Stimulated activated memory B cell treated with anti-CD40 and anti-IgM and Interleukin-4, amounts not matched to agents 10 μg/mL and 1 μg/mL and 100 μg/mL, for 72 hours (primary cell): ENCODE measurements at regions not wholly inside any gene's neighbourhood (a gene's known extent, or its start where the extent isn't known, plus 50 kb on each side); places are given as distances from the start of the nearest gene placed in this dataset.
A peak's percentile ranks its signal among the peaks of the same experiment; 100 is the strongest.

Source experiments
- ATAC-seq: fragments of 150-1000 bp; cut with Tn5 transposase; 2 replicates; pipeline ENCODE4 v1.10.0; 2021
- H3K27ac Mint-ChIP-seq: one replicate; pipeline ENCODE4 v1.8.0; 2022; ENCODE audit warnings: mild to moderate bottlenecking, mixed read lengths
- H3K27me3 Mint-ChIP-seq: one replicate; pipeline ENCODE4 v1.8.0; 2022; ENCODE audit warnings: mixed read lengths
- H3K36me3 Mint-ChIP-seq: one replicate; pipeline ENCODE4 v1.8.0; 2022; ENCODE audit warnings: mixed read lengths
- H3K4me1 Mint-ChIP-seq: one replicate; pipeline ENCODE4 v1.8.0; 2022; ENCODE audit warnings: mixed read lengths
- H3K4me3 Mint-ChIP-seq: one replicate; pipeline ENCODE4 v1.8.0; 2022; ENCODE audit warnings: mild to moderate bottlenecking, moderate library complexity, mixed read lengths
- H3K9me3 Mint-ChIP-seq: one replicate; pipeline ENCODE4 v1.8.0; 2022; ENCODE audit warnings: mixed read lengths

- Mint-ChIP-seq H3K9me3 (peaks cover 3% of the 10 kb centered on the region), H3K27me3 (no peaks in the 10 kb centered on the region), H3K27ac (no peak overlapping the region), H3K36me3 (no peaks in the 10 kb centered on the region), H3K4me3 (no peak overlapping the region), H3K4me1 (no peaks in the 10 kb centered on the region)
- ATAC-seq: peak; percentile 20
Observed at GRCh38 chr9:30758726-30759446, 1625.6 kb upstream of the ACO1 start.

- no peak overlapping the region for H3K4me3 Mint-ChIP-seq
- no peaks in the 10 kb centered on the region for H3K4me1 Mint-ChIP-seq
- no peaks in the 10 kb centered on the region for H3K27me3 Mint-ChIP-seq
- no peak for ATAC-seq
- H3K27ac Mint-ChIP-seq: no peak overlapping the region
- peaks cover 5% of the 10 kb centered on the region for H3K9me3 Mint-ChIP-seq
- H3K36me3 Mint-ChIP-seq: no peaks in the 10 kb centered on the region
Observed at GRCh38 chr9:30765318-30765717, 1619.1 kb upstream of the ACO1 start.

- no peak overlapping the region for H3K27ac Mint-ChIP-seq
- H3K9me3 Mint-ChIP-seq: peaks cover 5% of the 10 kb centered on the region
- no peaks in the 10 kb centered on the region for H3K4me1 Mint-ChIP-seq
- no peaks in the 10 kb centered on the region for H3K36me3 Mint-ChIP-seq
- H3K4me3 Mint-ChIP-seq: no peak overlapping the region
- ATAC-seq: no peak
- no peaks in the 10 kb centered on the region for H3K27me3 Mint-ChIP-seq
Observed at GRCh38 chr9:30771163-30771708, 1613.2 kb upstream of the ACO1 start.

GRCh38 chr9:30771760-30772159, 1612.7 kb upstream of the ACO1 start:
- Mint-ChIP-seq H3K27ac (no peak overlapping the region), H3K4me1 (no peaks in the 10 kb centered on the region), H3K27me3 (no peaks in the 10 kb centered on the region), H3K36me3 (no peaks in the 10 kb centered on the region), H3K4me3 (no peak overlapping the region), H3K9me3 (peaks cover 5% of the 10 kb centered on the region)
- ATAC-seq: no peak

- peaks cover 5% of the 10 kb centered on the region for H3K9me3 Mint-ChIP-seq
- H3K36me3 Mint-ChIP-seq: no peaks in the 10 kb centered on the region
- no peaks in the 10 kb centered on the region for H3K27me3 Mint-ChIP-seq
- H3K27ac Mint-ChIP-seq: no peak overlapping the region
- H3K4me1 Mint-ChIP-seq: no peaks in the 10 kb centered on the region
- no peak overlapping the region for H3K4me3 Mint-ChIP-seq
- no peak for ATAC-seq
Observed at GRCh38 chr9:30773427-30773826, 1611.0 kb upstream of the ACO1 start.

- H3K27me3 Mint-ChIP-seq: no peaks in the 10 kb centered on the region
- no peak overlapping the region for H3K4me3 Mint-ChIP-seq
- H3K4me1 Mint-ChIP-seq: no peaks in the 10 kb centered on the region
- no peaks in the 10 kb centered on the region for H3K36me3 Mint-ChIP-seq
- ATAC-seq: no peak
- H3K9me3 Mint-ChIP-seq: peaks cover 3% of the 10 kb centered on the region
- H3K27ac Mint-ChIP-seq: no peak overlapping the region
Observed at GRCh38 chr9:30774326-30774725, 1610.1 kb upstream of the ACO1 start.

GRCh38 chr9:30775236-30775635, 1609.2 kb upstream of the ACO1 start:
- Mint-ChIP-seq H3K27me3 (no peaks in the 10 kb centered on the region), H3K9me3 (peaks cover 3% of the 10 kb centered on the region), H3K36me3 (no peaks in the 10 kb centered on the region), H3K4me3 (no peak overlapping the region), H3K4me1 (no peaks in the 10 kb centered on the region), H3K27ac (no peak overlapping the region)
- no peak for ATAC-seq

GRCh38 chr9:30796764-30797163, 1587.7 kb upstream of the ACO1 start:
- Mint-ChIP-seq H3K4me1 (no peaks in the 10 kb centered on the region), H3K9me3 (peaks cover under 1% of the 10 kb centered on the region), H3K36me3 (no peaks in the 10 kb centered on the region), H3K27me3 (no peaks in the 10 kb centered on the region), H3K27ac (no peak overlapping the region), H3K4me3 (no peak overlapping the region)
- ATAC-seq: no peak

GRCh38 chr9:30799527-30800101, 1584.8 kb upstream of the ACO1 start:
- Mint-ChIP-seq H3K4me3 (no peak overlapping the region), H3K27me3 (no peaks in the 10 kb centered on the region), H3K4me1 (no peaks in the 10 kb centered on the region), H3K36me3 (no peaks in the 10 kb centered on the region), H3K27ac (no peak overlapping the region), H3K9me3 (peaks cover 5% of the 10 kb centered on the region)
- ATAC-seq: no peak

GRCh38 chr9:30800421-30800820, 1584.0 kb upstream of the ACO1 start:
- no peak overlapping the region for H3K27ac Mint-ChIP-seq
- H3K27me3 Mint-ChIP-seq: no peaks in the 10 kb centered on the region
- H3K36me3 Mint-ChIP-seq: no peaks in the 10 kb centered on the region
- H3K4me3 Mint-ChIP-seq: no peak overlapping the region
- H3K4me1 Mint-ChIP-seq: no peaks in the 10 kb centered on the region
- no peak for ATAC-seq
- H3K9me3 Mint-ChIP-seq: peaks cover 5% of the 10 kb centered on the region

GRCh38 chr9:30812821-30813220, 1571.6 kb upstream of the ACO1 start:
- ATAC-seq: peak; percentile 50
- H3K27me3 Mint-ChIP-seq: no peaks in the 10 kb centered on the region

GRCh38 chr9:30815585-30815984, 1568.9 kb upstream of the ACO1 start:
- no peak for ATAC-seq
- no peaks in the 10 kb centered on the region for H3K36me3 Mint-ChIP-seq
- no peak overlapping the region for H3K27ac Mint-ChIP-seq
- H3K4me1 Mint-ChIP-seq: no peaks in the 10 kb centered on the region
- peaks cover 8% of the 10 kb centered on the region for H3K9me3 Mint-ChIP-seq
- H3K27me3 Mint-ChIP-seq: no peaks in the 10 kb centered on the region
- no peak overlapping the region for H3K4me3 Mint-ChIP-seq

More at GRCh38 chr9:30812821-30813220, 1571.6 kb upstream of the ACO1 start:
- H3K36me3 Mint-ChIP-seq: no peaks in the 10 kb centered on the region
- H3K27ac Mint-ChIP-seq: no peak overlapping the region
- no peak overlapping the region for H3K4me3 Mint-ChIP-seq
- H3K9me3 Mint-ChIP-seq: no peaks in the 10 kb centered on the region
- H3K4me1 Mint-ChIP-seq: no peaks in the 10 kb centered on the region

GRCh38 chr9:30845136-30845535, 1539.3 kb upstream of the ACO1 start:
- H3K4me3 Mint-ChIP-seq: no peak overlapping the region
- no peaks in the 10 kb centered on the region for H3K36me3 Mint-ChIP-seq
- H3K9me3 Mint-ChIP-seq: no peaks in the 10 kb centered on the region
- no peak overlapping the region for H3K27ac Mint-ChIP-seq
- H3K4me1 Mint-ChIP-seq: no peaks in the 10 kb centered on the region
- H3K27me3 Mint-ChIP-seq: no peaks in the 10 kb centered on the region
- ATAC-seq: no peak

- ATAC-seq: no peak
- Mint-ChIP-seq H3K4me1 (no peaks in the 10 kb centered on the region), H3K27ac (no peak overlapping the region), H3K9me3 (no peaks in the 10 kb centered on the region), H3K27me3 (no peaks in the 10 kb centered on the region), H3K4me3 (no peak overlapping the region), H3K36me3 (no peaks in the 10 kb centered on the region)
Observed at GRCh38 chr9:30846651-30847050, 1537.8 kb upstream of the ACO1 start.

GRCh38 chr9:30851600-30851999, 1532.8 kb upstream of the ACO1 start:
- H3K36me3 Mint-ChIP-seq: no peaks in the 10 kb centered on the region
- ATAC-seq: no peak
- peaks cover 3% of the 10 kb centered on the region for H3K9me3 Mint-ChIP-seq
- H3K4me1 Mint-ChIP-seq: no peaks in the 10 kb centered on the region
- H3K27me3 Mint-ChIP-seq: no peaks in the 10 kb centered on the region
- H3K4me3 Mint-ChIP-seq: no peak overlapping the region
- H3K27ac Mint-ChIP-seq: no peak overlapping the region

- ATAC-seq: no peak
- H3K27ac Mint-ChIP-seq: no peak overlapping the region
- no peak overlapping the region for H3K4me3 Mint-ChIP-seq
- H3K36me3 Mint-ChIP-seq: no peaks in the 10 kb centered on the region
- H3K9me3 Mint-ChIP-seq: no peaks in the 10 kb centered on the region
- H3K4me1 Mint-ChIP-seq: no peaks in the 10 kb centered on the region
- no peaks in the 10 kb centered on the region for H3K27me3 Mint-ChIP-seq
Observed at GRCh38 chr9:30900706-30901105, 1483.7 kb upstream of the ACO1 start.
